GM12878 (cell line): ENCODE measurements at regions not wholly inside any gene's neighbourhood (a gene's known extent, or its start where the extent isn't known, plus 50 kb on each side); places are given as distances from the start of the nearest gene placed in this dataset.
"Not testable (repeated sequence)": the region's sequence is repeated elsewhere in the genome, so short reads cannot be mapped to it uniquely, and the experiment has no call there.

ENCODE experiments used
- ATAC-seq: fragments of 200-7000 bp; cut with Tn5 transposase; 3 replicates; pipeline ENCODE4 v1.9.1; 2020; ENCODE audit warnings: mild to moderate bottlenecking, moderate library complexity
- BruUV-seq: library from RNA; stranded (reverse); fragments of 400-500 nt; replicated peaks from 2 replicates; lab custom pipeline; 2021; lab: Mats Ljungman, UMichigan
- CTCF ChIA-PET: fragments of 300-600 bp; sonication (Branson Sonifier 250); formaldehyde crosslinking; extraction: SDS; loops from one replicate; lab custom pipeline; 2021; ENCODE audit warnings: inconsistent platforms; lab: Yijun Ruan, JAX
- POLR2A ChIA-PET: fragments of 350-600 bp; formaldehyde crosslinking; extraction: SDS; loops from one replicate; lab custom pipeline; 2021; ENCODE audit warnings: inconsistent platforms; lab: Charles Lee
- RAD21 ChIA-PET: fragments of 300-600 bp; sonication (Branson Sonifier 250); formaldehyde crosslinking; loops from one replicate; lab custom pipeline; 2023; ENCODE audit warnings: antibody characterized with exemption; ENCODE audit not compliant: unreplicated experiment; lab: Charles Lee
- SMC1A ChIA-PET: fragments of 300-600 bp; sonication (Branson Sonifier 250); formaldehyde crosslinking; loops from one replicate; lab custom pipeline; 2023; ENCODE audit not compliant: unreplicated experiment, uncharacterized antibody; lab: Charles Lee
- DNase-seq: peaks from one replicate; pipeline ENCODE4 v3.0.0-alpha.2; 2011; ENCODE audit warnings: low read depth, low spot score
- FAIRE-seq: peaks from 3 replicates; lab custom pipeline; 2011; peaks lifted over from hg19 to GRCh38; lab: Jason Lieb, UNC
- H2AFZ ChIP-seq: 2 replicates; pipeline ENCODE4 v1.6.0; 2011; ENCODE audit warnings: low read depth, low read length, control low read depth; ENCODE audit not compliant: control insufficient read depth
- H3K27ac ChIP-seq: 2 replicates; pipeline ENCODE4 v1.5.1; 2011; ENCODE audit warnings: control low read depth; ENCODE audit not compliant: control insufficient read depth, insufficient read depth
- H3K27me3 ChIP-seq, 2 experiments: replicated peaks in 1 of 2; 2 replicates each; pipeline versions ENCODE4 v1.6.0 to v1.6.1; 2011; ENCODE audit warnings: low read length in 1 of 2; ENCODE audit not compliant: control insufficient read depth in 2 of 2, insufficient read depth in 2 of 2
- H3K36me3 ChIP-seq, 2 experiments: 2 replicates each; pipeline ENCODE4 v1.5.1; 2011; ENCODE audit warnings: low read length in 1 of 2; ENCODE audit not compliant: control insufficient read depth in 2 of 2, insufficient read depth in 2 of 2
- H3K4me1 ChIP-seq: 2 replicates; pipeline ENCODE4 v1.6.1; 2011; ENCODE audit warnings: mild to moderate bottlenecking, low read length, moderate library complexity, mixed read lengths; ENCODE audit not compliant: control insufficient read depth, insufficient read depth
- H3K4me2 ChIP-seq: 2 replicates; pipeline ENCODE4 v1.6.0; 2011; ENCODE audit warnings: control low read depth; ENCODE audit not compliant: control insufficient read depth, insufficient read depth
- H3K4me3 ChIP-seq: fragments of 200-600 bp; sonication (generic); 2 replicates; pipeline ENCODE4 v1.5.1; 2016
- H3K79me2 ChIP-seq: 2 replicates; pipeline ENCODE4 v1.6.0; 2011; ENCODE audit warnings: low read length; ENCODE audit not compliant: control insufficient read depth, insufficient read depth
- H3K9ac ChIP-seq: 2 replicates; pipeline ENCODE4 v1.8.0; 2011; ENCODE audit warnings: low read length, control low read depth, mixed read lengths; ENCODE audit not compliant: control insufficient read depth, insufficient read depth
- H3K9me3 ChIP-seq: replicated peaks from 3 replicates; pipeline ENCODE4 v1.5.1; 2011; ENCODE audit warnings: mild to moderate bottlenecking, low read length; ENCODE audit not compliant: control insufficient read depth, insufficient read depth
- H4K20me1 ChIP-seq: 2 replicates; pipeline ENCODE4 v1.6.0; 2011; ENCODE audit not compliant: control insufficient read depth, insufficient read depth
- CBX3 ChIP-seq: fragments of 200-600 bp; sonication (generic); IDR thresholded peaks from 2 replicates; pipeline ENCODE4 v1.6.1; 2016; ENCODE audit warnings: low read depth, borderline replicate concordance
- CUX1 ChIP-seq: IDR thresholded peaks from 2 replicates; pipeline ENCODE4 v1.6.1; 2012; ENCODE audit warnings: improper control_type of control experiment, low read depth, low read length; ENCODE audit not compliant: insufficient replicate concordance
- ELK1 ChIP-seq: IDR thresholded peaks from 2 replicates; pipeline ENCODE4 v1.6.1; 2012; ENCODE audit warnings: low read depth, low read length, improper control_type of control experiment
- NFIC ChIP-seq: IDR thresholded peaks from 2 replicates; pipeline ENCODE4 v1.6.1; 2012; ENCODE audit warnings: low read depth, mild to moderate bottlenecking, inconsistent platforms, low read length, moderate library complexity
- RCOR1 ChIP-seq: conservative IDR thresholded peaks from 2 replicates; pipeline ENCODE4 v1.6.1; 2012; ENCODE audit warnings: low read depth, low read length, improper control_type of control experiment
- TARDBP ChIP-seq: IDR thresholded peaks from 2 replicates; pipeline ENCODE4 v1.6.1; 2016; ENCODE audit warnings: borderline replicate concordance
- USF1 ChIP-seq: IDR thresholded peaks from 2 replicates; pipeline ENCODE4 v1.6.1; 2011; ENCODE audit warnings: borderline replicate concordance, low read depth, mild to moderate bottlenecking, moderate library complexity, mixed read lengths, low read length; ENCODE audit not compliant: insufficient read depth; ENCODE audit errors: extremely low read length
- WGBS: methylation state at CpG from one replicate; pipeline ENCODE4 v1.1.6; 2016; ENCODE audit warnings: low lambda C conversion rate; ENCODE audit not compliant: insufficient replicate concordance, insufficient coverage; ENCODE audit errors: missing lambda C conversion rate; 5-methylcytosine and 5-hydroxymethylcytosine counted together
- in situ Hi-C: fragments of 300-500 bp; cut with MboI; formaldehyde crosslinking; loops from 9 replicates; pipeline ENCODE4 v1.14.3; 2018; ENCODE audit warnings: mixed read lengths
- intact Hi-C: fragments of 100-400 bp; cut with micrococcal nuclease; formaldehyde crosslinking; loops from one replicate; pipeline ENCODE4 v1.14.2; 2022; ENCODE audit not compliant: unreplicated experiment

- FAIRE-seq (no peak), DNase-seq (no peak), ATAC-seq (no peak)
- intact Hi-C loops (loop anchor here (5.0 to 10.0 kb wide), 3 partner anchors 161 to 1084 kb away; partner anchors contain the start of gene APEX2), in situ Hi-C loops (loop anchor here (25.0 kb wide), 3 partner anchors 99 to 1399 kb away; partner anchors contain the start of genes KLF8, PAGE3 and UBQLN2)
- RAD21 ChIA-PET = no interaction called here
- Histone ChIP-seq H3K79me2 (no peaks in the 10 kb centered on the region), H3K36me3 (no peaks in the 10 kb centered on the region), H3K27me3 (no peaks in the 10 kb centered on the region), H3K4me3 (no peak overlapping the region), H3K9me3 (no peaks in the 10 kb centered on the region; the same call in 2 of the 3 replicates), H3K27ac (no peak overlapping the region), H3K9ac (no peak overlapping the region), H2AFZ (no peak overlapping the region), H3K4me2 (no peak overlapping the region), H4K20me1 (no peaks in the 10 kb centered on the region), H3K4me1 (no peaks in the 10 kb centered on the region)
- no TSS peak for BruUV-seq
- POLR2A ChIA-PET = no interaction called here
- TF ChIP-seq USF1 = no peak
- TF ChIP-seq ELK1 = no peak
- TF ChIP-seq CUX1 = no peak
- TF ChIP-seq TARDBP = no peak
- no peak for TF ChIP-seq RCOR1
- no peak for TF ChIP-seq CBX3
- TF ChIP-seq NFIC = no peak
- CTCF ChIA-PET = no interaction called here
- 57% methylated on average over 3 of the region's 3 CpGs for WGBS
- SMC1A ChIA-PET = no interaction called here
These were observed 57.0 kb upstream of the PAGE5 start for GRCh38 chrX:55163171-55163570.

GRCh38 chrX:55165026-55165425 lies 55.1 kb upstream of the PAGE5 start:
- FAIRE-seq, H3K9me3 ChIP-seq, H3K4me3 ChIP-seq, H2AFZ ChIP-seq, SMC1A ChIA-PET, H3K27me3 ChIP-seq, DNase-seq, CTCF ChIA-PET, H3K9ac ChIP-seq, BruUV-seq, H3K4me1 ChIP-seq, H4K20me1 ChIP-seq, H3K4me2 ChIP-seq, ATAC-seq, RAD21 ChIA-PET, H3K36me3 ChIP-seq, H3K79me2 ChIP-seq, H3K27ac ChIP-seq: not testable (repeated sequence)
- WGBS = 17% methylated on average over 4 of the region's 4 CpGs
- POLR2A ChIA-PET = interaction anchor here (1.0 kb wide), 1 partner anchor 17 kb away, joined by 4 read pairs; no protein-coding TSS in a partner anchor
- intact Hi-C loops = loop anchor here (10.0 kb wide), 1 partner anchor 180 kb away; no protein-coding TSS in a partner anchor
- in situ Hi-C loops = loop anchor here (25.0 kb wide), 3 partner anchors 97 to 1397 kb away; partner anchors contain the start of genes KLF8, PAGE3 and UBQLN2
